GM18858 (cell line): ENCODE measurements at regions not wholly inside any gene's neighbourhood (a gene's known extent, or its start where the extent isn't known, plus 50 kb on each side); places are given as distances from the start of the nearest gene placed in this dataset.
"Not testable (repeated sequence)": the region's sequence is repeated elsewhere in the genome, so short reads cannot be mapped to it uniquely, and the experiment has no call there.

ENCODE experiments used
- ATAC-seq: cut with Tn5 transposase; IDR thresholded peaks from one replicate; pipeline ENCODE4 v1.9.1; 2021; ENCODE audit not compliant: unreplicated experiment

DNA sequence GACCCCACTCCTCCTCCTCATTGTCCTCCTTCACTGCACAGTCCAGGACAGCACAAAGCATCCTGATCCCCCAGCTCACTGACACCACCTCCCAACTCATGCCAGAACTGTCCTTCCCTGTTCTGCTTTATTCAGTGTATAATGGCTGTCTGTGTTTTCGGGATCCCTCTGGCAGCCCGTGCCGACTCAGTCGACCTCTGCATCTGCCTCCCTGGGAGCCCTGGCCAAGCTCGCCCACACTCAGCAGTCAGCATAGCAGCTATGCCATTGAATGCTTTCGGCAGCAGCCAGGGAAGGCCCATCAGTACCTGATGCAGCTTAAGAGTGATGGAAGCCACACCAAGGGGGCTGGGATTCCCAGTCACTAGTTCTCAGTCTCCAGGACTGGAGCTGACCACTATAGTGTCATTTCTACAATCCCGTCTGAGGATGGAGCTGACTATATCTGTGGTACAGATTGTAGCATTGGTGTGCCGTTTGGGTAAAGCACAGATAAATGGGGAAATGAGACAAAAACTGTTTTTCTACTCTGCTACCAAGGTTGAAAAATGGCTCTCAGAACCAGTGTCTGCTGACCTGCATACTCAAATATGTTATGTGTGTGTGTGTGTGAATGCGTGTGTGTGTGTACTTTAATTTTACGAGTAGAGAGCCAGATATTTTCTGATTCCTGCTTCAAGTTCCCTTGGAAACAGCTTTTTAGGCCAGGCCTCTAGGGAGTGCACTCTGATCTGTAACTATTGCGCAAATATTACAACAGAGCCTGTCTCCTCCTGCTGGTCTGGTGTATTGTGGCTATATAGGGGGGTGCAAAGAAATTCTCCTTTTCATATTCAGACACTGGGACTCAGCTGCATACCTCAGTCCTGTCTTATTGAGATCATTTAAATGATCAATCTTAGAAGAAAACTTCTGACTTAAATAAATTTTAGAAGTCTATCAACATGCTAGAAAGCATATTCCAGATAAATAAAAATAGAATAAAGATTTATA, 78.8 kb upstream of the TOP3B start:
- ATAC-seq: no peak

DNA sequence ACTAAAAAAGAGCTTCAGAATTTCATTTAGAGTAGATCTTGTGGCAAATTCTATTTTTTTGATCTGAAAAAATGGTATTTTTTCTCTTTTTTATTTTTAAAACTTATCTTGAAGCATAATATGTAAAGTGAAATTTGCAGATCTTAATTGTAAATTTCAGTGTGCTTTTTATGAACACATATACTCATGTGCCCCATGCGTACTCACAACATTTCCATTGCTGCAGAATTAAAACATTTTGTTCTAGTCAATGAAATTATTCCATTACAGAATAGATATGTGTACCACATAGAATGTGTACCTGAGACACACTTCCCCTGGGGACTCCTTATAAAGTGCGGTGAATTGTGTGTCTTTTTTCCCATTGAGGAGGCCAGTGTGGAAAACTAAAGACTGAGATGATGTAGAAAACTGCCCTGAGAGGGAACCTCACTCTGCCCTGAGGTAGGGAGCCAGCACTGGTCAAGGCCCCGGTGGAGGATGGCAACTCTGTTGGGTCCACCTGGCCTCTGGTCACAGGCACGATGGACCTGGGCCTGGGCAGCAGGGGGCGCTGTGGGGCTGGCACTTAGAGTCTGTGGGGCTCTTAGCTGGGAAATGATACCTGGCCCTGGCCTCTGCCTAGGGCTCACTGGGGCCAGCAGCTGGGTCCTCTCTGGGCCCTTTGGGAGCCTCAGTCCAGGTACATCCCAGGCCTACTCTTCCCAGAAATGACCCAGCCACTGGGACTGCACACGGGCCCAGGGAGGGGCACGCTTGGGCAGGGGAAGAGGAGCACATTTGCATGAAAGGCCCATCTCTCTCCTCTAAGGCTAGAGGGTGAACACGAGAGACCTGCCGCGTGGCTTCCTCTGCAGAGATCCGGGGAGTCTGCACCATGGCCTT, 77.9 kb upstream of the TOP3B start:
- ATAC-seq: no peak

DNA sequence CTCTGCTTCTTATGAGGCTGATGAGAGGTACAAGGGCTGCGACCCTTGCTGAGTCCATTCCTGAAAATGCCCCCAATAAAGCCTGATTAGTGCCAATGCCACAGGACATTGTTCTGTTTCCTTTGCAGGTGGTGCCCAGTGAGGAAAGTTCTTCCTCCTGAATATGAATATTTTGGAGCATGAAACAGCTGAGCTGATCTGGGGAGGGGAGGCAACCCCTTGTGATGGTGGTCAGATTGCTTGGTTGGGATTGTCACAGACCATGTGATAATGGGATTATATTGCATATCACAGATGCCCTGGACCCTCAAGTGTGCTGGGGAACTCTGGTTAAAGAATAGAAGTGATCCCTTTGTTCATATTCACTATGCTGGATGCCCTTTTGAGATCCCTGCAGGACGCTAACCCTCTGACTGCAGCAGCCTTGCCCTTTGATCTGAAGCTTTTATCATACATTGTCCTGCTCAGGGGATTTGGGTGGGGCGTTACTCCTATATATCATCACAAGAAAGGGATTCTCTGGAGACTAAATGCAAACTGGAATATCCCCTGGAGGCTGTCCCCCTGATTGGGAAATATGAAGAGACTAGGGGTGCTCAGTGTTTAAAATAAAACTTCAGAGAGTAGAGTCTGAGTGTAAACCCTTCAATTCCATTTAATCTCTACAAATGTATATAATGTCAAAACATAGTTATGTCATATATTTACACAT, 76.9 kb upstream of the TOP3B start:
- no peak for ATAC-seq

DNA sequence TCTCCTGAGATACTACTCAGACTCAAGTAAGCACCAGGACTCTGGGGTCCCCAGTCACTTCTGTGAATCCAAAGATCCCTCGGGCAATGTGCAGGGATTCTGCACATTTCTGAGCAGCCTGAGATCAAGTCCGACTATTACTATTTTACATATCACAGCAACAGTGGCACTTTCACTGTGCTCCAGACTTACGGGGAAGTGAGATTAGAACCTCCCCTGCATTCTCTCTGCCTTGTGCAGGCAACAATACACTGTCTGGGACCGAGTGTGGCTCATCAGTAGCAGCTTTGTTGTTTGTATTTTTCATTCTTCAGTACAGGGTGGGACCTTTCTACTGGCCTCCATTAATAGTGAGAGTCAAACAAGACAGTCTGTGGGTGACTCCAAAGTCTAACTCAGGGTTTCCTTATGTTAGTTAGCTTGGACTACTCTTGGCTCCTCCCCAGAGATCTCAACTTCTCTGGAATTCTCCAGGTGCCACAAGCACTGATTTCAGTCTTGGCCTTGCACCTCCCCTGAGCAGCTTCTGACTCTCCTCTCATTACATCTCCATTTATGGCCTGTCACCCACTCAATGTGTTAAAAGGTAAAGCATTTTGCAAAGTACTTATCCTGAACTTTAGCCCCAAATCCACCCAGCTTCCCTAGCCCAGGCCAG, 76.2 kb upstream of the TOP3B start:
- ATAC-seq: no peak

DNA sequence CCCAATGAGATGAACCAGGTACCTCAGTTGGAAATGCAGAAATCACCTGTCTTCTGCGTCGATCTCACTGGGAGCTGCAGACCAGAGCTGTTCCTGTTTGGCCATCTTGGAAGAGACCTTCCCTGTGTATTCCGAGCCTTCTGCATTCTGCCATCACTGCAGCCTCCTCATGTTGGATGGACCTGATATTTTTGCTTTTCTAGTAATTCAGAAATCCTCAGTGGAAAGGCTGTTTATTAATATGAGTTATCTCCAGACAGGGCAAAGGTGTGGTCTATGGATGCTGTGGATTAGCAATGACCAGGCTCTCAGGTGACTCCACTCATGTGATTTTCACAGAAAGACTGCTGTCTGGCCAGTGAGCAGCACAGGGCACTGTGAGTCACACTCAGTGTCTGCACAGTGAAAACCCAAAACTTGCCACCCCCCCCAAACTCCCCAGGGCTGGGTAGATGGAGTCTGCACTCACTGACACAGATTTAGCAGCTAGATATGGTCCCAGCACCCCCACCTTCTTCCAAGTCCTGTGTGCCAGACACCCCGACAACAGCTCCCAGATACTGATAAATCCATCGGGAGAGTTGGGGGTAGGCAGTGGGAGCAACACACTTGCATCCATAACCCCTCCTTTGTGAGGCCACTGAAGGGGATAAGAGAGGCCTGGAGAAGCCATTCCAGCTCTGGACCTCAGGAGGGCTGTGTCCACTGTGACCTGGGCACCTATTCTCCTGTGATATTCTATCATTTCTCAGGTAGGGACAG, 75.2 kb upstream of the TOP3B start:
- ATAC-seq: no peak

DNA sequence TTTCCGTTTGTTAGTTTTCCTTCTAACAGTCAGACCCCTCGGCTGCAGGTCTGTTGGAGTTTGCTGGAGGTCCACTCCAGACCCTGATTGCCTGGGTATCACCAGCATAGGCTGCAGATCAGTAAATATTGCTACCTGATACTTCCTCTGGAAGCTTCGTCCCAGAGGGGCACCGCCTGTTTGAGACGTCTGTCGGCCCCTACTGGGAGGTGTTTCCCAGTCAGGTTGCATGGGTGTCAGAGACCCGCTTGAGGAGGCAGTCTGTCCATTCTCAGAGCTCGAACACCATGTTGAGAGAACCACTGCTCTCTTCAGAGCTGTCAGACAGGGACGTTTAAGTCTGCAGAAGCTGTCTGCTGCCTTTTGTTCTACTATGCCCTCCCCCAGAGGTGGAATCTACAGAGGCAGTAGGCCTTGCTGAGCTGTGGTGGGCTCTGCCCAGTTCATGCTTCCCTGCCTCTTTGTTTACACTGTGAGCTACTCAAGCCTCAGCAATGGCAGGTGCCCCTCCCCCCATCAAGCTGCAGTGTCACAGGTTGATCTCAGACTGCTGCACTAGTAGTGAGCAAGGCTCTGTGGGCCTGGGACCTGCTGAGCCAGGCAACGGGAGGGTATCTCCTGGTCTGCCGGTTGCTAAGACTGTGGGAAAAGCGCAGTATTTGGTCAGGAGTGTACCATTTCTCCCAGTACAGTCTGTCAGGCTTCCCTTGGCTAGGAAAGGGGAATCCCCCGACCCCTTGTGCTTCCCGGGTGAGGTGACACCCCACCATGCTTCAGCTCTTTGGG, 74.4 kb upstream of the TOP3B start:
- ATAC-seq: not testable (repeated sequence)

DNA sequence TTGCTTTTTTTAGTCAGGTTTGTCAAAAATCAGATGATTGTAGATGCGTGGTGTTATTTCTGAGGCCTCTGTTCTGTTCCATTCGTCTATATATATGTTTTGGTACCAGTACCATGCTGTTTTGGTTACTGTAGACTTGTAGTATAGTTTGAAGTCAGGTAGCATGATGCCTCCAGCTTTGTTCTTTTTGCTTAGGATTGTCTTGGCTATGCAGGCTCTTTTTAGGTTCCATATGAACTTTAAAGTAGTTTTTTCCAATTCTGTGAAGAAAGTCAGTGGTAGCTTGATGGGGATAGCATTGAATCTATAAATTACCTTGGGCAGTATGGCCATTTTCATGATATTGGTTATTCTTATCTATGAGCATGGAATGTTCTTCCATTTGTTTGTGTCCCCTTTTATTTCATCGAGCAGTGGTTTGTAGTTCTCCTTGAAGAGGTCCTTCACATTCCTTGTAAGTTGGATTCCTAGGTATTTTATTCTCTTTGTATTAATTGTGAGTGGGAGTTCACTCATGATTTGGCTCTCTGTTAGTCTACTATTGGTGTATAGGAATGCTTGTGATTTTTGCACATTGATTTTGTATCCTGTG, 70.1 kb upstream of the TOP3B start:
- ATAC-seq: not testable (repeated sequence)

DNA sequence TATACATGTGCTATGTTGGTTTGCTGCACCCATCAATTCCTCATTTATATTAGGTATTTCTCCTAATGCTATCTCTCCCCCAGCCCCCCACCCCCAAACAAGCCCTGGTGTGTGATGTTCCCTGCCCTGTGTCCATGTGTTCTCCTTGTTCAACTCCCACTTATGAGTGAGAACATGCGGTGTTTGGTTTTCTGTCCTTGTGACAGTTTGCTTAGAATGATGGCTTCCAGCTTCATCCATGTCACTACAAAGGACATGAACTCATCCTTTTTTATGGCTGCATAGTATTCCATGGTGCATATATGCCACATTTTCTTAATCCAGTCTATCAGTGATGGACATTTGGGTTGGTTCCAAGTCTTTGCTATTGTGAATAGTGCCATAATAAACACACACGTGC, 68.4 kb upstream of the TOP3B start:
- not testable (repeated sequence) for ATAC-seq

DNA sequence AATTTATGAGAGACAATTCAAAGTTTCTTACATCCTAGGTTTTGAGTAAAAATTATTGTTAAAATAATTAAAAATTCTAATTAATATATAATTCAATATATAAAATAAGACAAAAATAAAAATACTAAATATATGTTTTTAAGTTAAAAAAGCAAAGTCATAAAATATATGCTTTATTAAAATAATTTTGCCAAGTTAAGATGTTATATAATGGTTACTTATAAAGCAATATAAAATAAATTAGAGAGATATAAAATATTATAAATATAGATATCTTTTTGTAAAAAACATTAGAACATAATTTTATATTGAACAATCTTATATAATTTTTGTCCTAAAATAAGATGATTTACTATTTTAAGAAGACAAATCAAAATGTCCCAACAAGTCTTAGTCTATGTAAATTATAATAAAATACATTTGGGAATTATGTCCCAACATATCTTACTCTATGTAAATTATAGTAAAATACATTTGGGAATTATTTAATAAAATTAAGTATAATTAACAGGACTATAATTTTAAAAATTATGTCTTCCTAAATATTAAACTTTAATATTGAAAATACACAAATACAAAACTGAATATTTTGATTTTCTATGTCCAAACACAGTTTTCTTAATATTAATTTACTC, 67.7 kb upstream of the TOP3B start:
- no peak for ATAC-seq

DNA sequence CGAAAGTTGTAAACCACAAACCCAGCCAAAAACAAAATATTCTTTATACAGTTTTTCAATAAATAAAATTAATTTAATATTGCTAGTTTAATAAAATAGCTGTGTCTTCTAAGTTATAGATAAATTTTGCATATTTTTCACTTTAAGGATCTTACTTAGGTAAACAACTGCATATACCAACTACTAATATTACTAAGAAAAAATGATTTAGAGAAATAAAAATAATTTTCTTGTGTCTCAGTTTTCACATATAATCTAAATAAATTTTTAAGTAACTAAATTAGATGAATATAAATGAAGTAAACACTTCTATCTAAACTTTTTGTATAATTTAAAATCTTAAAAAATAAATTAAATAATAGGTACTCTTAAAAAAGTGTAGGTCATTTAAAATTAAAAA, 67.1 kb upstream of the TOP3B start:
- ATAC-seq: no peak

DNA sequence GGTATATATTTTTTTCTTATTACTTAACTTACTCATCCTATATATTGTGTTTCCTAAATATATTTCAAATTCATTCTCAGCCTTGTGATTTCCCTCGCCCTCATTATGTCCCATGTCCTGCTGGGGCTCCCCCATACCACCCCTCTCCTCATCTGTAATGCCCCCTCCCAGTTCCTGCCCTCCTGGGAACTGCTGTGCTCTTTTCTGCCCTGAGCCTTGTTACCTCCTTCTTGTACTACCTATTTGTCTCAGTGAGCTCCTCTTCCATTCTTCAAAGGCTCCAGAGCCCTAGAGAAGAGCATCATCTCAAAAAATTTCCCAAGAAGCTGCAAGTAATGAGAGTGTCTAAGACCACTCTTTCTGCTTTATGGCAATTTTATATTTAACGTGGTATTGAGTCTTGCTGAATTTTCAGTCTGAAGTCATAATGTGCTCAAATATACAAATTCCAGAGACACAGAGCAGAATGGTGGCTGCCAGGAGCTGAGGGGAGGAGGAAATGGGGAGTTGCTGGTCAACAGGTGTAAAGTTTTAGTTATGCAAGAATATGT, 66.5 kb upstream of the TOP3B start:
- no peak for ATAC-seq

DNA sequence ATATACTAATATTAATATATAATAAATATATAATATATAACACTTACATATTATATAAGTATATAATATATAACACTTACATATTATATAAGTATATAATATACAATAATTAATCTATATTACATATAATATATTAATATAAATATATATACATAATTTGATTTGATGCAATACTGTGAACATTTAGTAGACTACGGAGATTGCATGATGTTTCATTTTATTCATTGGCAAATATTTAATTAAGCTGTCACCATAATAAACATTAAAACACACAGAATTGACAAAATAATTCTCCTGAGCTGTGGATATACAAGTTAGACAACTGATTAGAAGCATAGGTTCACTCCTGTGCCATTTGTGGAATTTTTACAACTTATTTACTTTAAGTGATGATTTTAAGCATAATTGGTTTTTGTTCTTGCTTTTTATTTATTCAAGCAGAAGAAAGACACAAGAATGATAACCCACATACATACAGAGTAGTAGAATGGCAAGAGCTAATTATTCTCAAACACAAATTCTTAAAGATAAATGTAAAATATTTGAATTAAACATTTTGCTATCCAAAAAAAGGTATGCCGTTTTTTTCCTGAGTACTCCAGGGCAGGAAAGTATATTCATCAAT, 65.8 kb upstream of the TOP3B start:
- ATAC-seq: no peak

DNA sequence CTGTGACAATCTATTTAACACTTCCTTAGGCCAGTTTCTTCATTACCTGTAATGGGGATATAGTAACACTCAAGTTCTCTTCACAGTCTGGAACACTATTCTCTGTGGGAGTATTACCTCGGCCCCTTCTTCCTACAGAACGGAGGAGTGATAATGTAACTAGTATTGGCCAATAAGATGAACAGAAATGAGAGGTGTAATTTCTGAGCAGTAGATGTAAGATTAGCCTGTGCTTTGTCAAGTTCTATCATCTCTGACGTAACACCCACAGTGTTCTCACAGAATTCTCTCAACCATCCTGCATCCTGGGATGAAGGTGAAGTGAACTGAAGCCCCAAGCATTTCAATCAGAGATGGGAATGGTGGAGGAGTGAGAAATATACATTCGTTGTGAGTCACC, 65.2 kb upstream of the TOP3B start:
- ATAC-seq: no peak

DNA sequence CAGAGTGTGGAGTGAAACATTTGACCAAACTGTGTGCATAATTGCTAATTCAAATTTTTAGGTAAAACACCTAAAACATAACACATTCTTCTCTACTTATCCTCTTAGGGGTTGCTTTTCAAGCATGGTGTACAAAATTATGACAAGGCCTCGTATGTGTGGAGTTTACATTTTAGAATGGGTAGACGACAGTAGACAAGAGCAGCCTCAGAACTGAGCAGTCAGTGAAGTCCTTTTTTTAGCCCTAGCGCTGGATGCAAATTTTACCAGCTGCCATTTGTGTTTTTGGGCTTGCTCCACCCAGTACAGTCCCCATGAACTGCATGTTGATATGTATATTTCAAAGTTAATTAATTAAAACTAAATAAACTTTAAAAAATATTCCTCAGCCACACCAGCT, 64.7 kb upstream of the TOP3B start:
- no peak for ATAC-seq

DNA sequence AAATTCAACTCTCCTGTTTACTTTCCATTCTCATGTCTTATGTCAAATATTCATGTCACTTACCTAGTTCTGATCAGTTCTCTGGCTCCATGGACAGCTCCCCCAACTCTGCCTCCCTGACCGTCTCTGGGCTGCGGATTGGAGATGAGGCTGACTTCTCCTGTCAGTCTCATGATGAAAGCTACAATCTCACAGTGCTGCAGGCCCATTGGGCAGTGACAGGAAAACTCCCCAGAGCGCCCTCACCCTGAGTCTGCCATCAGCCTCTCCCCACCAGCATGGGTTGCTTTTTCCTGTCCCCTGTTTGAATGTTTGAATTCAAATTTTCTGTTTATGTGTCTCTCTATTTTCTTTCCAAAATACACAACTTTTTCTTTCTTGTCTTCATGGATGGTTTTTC, 63.8 kb upstream of the TOP3B start:
- no peak for ATAC-seq

DNA sequence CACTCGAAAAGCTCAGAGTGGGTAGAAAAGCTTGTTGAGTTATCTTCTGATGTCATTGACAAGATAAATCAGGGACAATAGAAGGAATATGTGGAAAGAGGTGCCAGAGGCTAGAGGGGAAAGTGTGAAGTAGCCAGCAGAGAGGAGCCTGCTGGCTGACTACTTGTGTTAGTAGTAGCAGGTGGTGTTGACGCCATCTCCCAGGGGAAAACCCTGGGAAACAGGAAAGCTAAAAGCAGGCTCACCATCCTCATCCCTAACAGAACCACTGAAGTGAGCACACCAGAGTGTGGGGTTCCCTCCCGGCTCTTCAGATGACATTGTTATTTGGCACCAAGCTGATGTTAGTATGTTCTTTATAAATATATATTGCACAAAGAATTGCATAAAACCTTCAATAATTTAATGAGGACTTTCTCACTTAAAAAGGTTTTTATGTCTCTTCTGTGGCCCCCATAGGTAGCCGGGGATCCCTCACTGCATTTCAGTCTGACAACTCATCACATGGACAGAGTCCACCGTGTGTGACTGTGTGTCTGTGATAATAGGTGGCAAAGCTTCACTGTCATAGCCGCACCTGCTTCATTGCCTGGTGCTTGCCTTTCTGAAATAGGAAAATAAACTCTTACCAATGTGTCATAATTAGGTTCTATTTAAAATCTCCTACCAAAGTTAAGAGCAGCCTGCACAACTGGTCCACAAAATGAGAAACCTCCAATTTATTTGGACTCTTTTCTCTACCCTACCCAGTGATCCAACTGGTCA, 63.2 kb upstream of the TOP3B start:
- ATAC-seq: no peak

DNA sequence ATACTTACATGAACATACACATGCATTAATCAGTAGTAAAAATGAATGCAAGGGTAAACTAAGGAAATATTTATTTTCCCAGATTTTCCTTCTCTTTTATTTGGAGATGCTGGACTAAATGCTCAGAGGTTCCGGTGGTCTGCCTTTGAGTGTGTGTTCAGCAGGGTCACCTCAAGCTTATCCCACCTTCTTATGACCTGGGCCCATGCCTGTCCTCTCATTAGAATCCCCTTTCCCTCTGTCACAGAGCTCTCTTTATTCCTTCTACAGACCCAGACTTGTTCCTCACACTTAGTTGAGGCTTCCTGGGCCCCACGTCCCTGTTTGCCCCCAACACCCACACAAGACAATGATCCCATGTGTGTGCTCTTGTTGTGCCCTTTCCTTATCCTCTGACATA, 61.6 kb upstream of the TOP3B start:
- ATAC-seq: no peak
